Naive thymus-derived CD4-positive, alpha-beta T cell (primary cell): ENCODE measurements at regions not wholly inside any gene's neighbourhood (a gene's known extent, or its start where the extent isn't known, plus 50 kb on each side); places are given as distances from the start of the nearest gene placed in this dataset.

Experiments used
- ATAC-seq: fragments of 150-1000 bp; cut with Tn5 transposase; 2 replicates; pipeline ENCODE4 v1.10.0; 2021; ENCODE audit warnings: mild to moderate bottlenecking, moderate library complexity
- CTCF ChIA-PET: fragments of 350-600 bp; sonication (Branson Sonifier 250); formaldehyde crosslinking; loops from one replicate; lab custom pipeline; 2021; ENCODE audit warnings: antibody characterized with exemption; lab: Charles Lee
- POLR2A ChIA-PET: fragments of 350-600 bp; sonication (Branson Sonifier 250); formaldehyde crosslinking; loops from one replicate; lab custom pipeline; 2021; ENCODE audit warnings: antibody characterized with exemption, inconsistent platforms; lab: Charles Lee
- DNase-seq, 9 donors: peaks; one replicate each; pipeline versions ENCODE4 v3.0.0 to v3.0.0-alpha.2; 2020 to 2022; ENCODE audit warnings: mixed read lengths in 1 of 9
- H3K27ac ChIP-seq: one replicate; pipeline ENCODE4 v1.7.0; 2013; ENCODE audit warnings: mild to moderate bottlenecking, low read depth, low read length, moderate library complexity
- H3K27me3 ChIP-seq, 2 donors: one replicate each; pipeline ENCODE4 v1.7.0; 2013; ENCODE audit warnings: low read length in 2 of 2, mild to moderate bottlenecking in 2 of 2, moderate library complexity in 2 of 2; ENCODE audit not compliant: control insufficient read depth in 2 of 2, insufficient read depth in 2 of 2
- H3K36me3 ChIP-seq, 3 experiments: 1 replicate in 2 of 3; 2 replicates in 1 of 3; pipeline ENCODE4 v1.7.0; 2013; ENCODE audit warnings: low read length in 3 of 3, mild to moderate bottlenecking in 3 of 3, moderate library complexity in 1 of 3; ENCODE audit not compliant: insufficient read depth in 3 of 3, control insufficient read depth in 2 of 3
- H3K4me1 ChIP-seq, 2 donors: one replicate each; pipeline ENCODE4 v1.7.0; 2013; ENCODE audit warnings: low read length in 2 of 2, mild to moderate bottlenecking in 2 of 2, moderate library complexity in 1 of 2; ENCODE audit not compliant: control insufficient read depth in 2 of 2, insufficient read depth in 2 of 2
- H3K4me3 ChIP-seq: 2 replicates; pipeline ENCODE4 v1.7.0; 2013; ENCODE audit warnings: mild to moderate bottlenecking, low read length
- H3K9me3 ChIP-seq, 3 experiments: 1 replicate in 2 of 3; 2 replicates in 1 of 3; pipeline ENCODE4 v1.7.0; 2013; ENCODE audit warnings: low read length in 3 of 3; ENCODE audit not compliant: control insufficient read depth in 2 of 3
- H3K27ac Mint-ChIP-seq, 9 donors: one replicate each; pipeline ENCODE4 v1.8.0; 2020 to 2022; ENCODE audit warnings: mixed read lengths in 9 of 9, mild to moderate bottlenecking in 8 of 9, moderate library complexity in 5 of 9, inconsistent platforms in 2 of 9
- H3K27me3 Mint-ChIP-seq, 5 donors: one replicate each; pipeline ENCODE4 v1.8.0; 2021 to 2022; ENCODE audit warnings: mixed read lengths in 5 of 5, mild to moderate bottlenecking in 1 of 5
- H3K36me3 Mint-ChIP-seq, 5 donors: one replicate each; pipeline ENCODE4 v1.8.0; 2020 to 2022; ENCODE audit warnings: mixed read lengths in 5 of 5, mild to moderate bottlenecking in 3 of 5, inconsistent platforms in 1 of 5
- H3K4me1 Mint-ChIP-seq, 7 donors: one replicate each; pipeline ENCODE4 v1.8.0; 2020 to 2022; ENCODE audit warnings: mixed read lengths in 7 of 7, mild to moderate bottlenecking in 3 of 7, inconsistent platforms in 1 of 7
- H3K4me3 Mint-ChIP-seq, 10 donors: one replicate each; pipeline ENCODE4 v1.8.0; 2020 to 2022; ENCODE audit warnings: mild to moderate bottlenecking in 10 of 10, mixed read lengths in 10 of 10, moderate library complexity in 6 of 10, inconsistent platforms in 2 of 10
- H3K9me3 Mint-ChIP-seq, 11 donors: one replicate each; pipeline ENCODE4 v1.8.0; 2020 to 2022; ENCODE audit warnings: mixed read lengths in 11 of 11, mild to moderate bottlenecking in 4 of 11, inconsistent platforms in 1 of 11, moderate library complexity in 1 of 11
- intact Hi-C, 2 donors: fragments of 100-400 bp; cut with micrococcal nuclease; formaldehyde crosslinking; loops; one replicate each; pipeline ENCODE4 v1.15.1; 2023

GRCh38 chr7:153457746-153458145 lies 594.5 kb upstream of the DPP6 start:
- H3K27me3 Mint-ChIP-seq = peaks cover 0 to 10% (median 0%) of the 10 kb centered on the region in 5 donors
- intact Hi-C loops = no loop called here
- POLR2A ChIA-PET = no interaction called here

GRCh38 chr7:153470004-153470671 lies 582.1 kb upstream of the DPP6 start:
- Histone ChIP-seq H3K27ac (no peak overlapping the region), H3K4me3 (no peak overlapping the region), H3K27me3 (no peaks in the 10 kb centered on the region), H3K36me3 (no peaks in the 10 kb centered on the region), H3K9me3 (no peaks in the 10 kb centered on the region), H3K4me1 (no peaks in the 10 kb centered on the region)
- ChIA-PET POLR2A (no interaction called here), CTCF (no interaction called here)
- Mint-ChIP-seq H3K4me1 (no peaks in the 10 kb centered on the region), H3K27ac (no peak overlapping the region), H3K4me3 (no peak overlapping the region), H3K36me3 (no peaks in the 10 kb centered on the region), H3K9me3 (peaks cover 5 to 18% (median 10%) of the 10 kb centered on the region in 11 donors), H3K27me3 (peaks cover 0 to 6% (median 4%) of the 10 kb centered on the region in 5 donors)
- intact Hi-C loops = no loop called here
- no peak for ATAC-seq
- no peak for DNase-seq

More at GRCh38 chr7:153457746-153458145, 594.5 kb upstream of the DPP6 start:
- Histone ChIP-seq H3K36me3 (no peaks in the 10 kb centered on the region), H3K9me3 (no peaks in the 10 kb centered on the region), H3K27ac (no peak overlapping the region), H3K27me3 (no peaks in the 10 kb centered on the region), H3K4me1 (no peaks in the 10 kb centered on the region), H3K4me3 (no peak overlapping the region)
- H3K27ac Mint-ChIP-seq = no peak overlapping the region
- DNase-seq = no peak
- H3K9me3 Mint-ChIP-seq = peaks cover 5 to 29% (median 16%) of the 10 kb centered on the region in 11 donors
- H3K4me1 Mint-ChIP-seq = no peaks in the 10 kb centered on the region
- H3K36me3 Mint-ChIP-seq = peaks cover 0 to 6% (median 0%) of the 10 kb centered on the region in 5 donors
- CTCF ChIA-PET = no interaction called here
- no peak overlapping the region for H3K4me3 Mint-ChIP-seq
- no peak for ATAC-seq

- H3K4me3 Mint-ChIP-seq = no peak overlapping the region
- ATAC-seq (no peak), DNase-seq (no peak)
- no peaks in the 10 kb centered on the region for H3K4me1 Mint-ChIP-seq
- H3K27me3 ChIP-seq = no peaks in the 10 kb centered on the region
- no peak overlapping the region for H3K27ac Mint-ChIP-seq
- H3K27me3 Mint-ChIP-seq = peaks cover 0 to 10% (median 4%) of the 10 kb centered on the region in 5 donors
- CTCF ChIA-PET = no interaction called here
- H3K4me1 ChIP-seq = no peaks in the 10 kb centered on the region
- H3K36me3 ChIP-seq = no peaks in the 10 kb centered on the region
- no peak overlapping the region for H3K27ac ChIP-seq
- H3K4me3 ChIP-seq = no peak overlapping the region
- peaks cover 3 to 18% (median 8%) of the 10 kb centered on the region in 11 donors for H3K9me3 Mint-ChIP-seq
- H3K36me3 Mint-ChIP-seq = no peaks in the 10 kb centered on the region
- POLR2A ChIA-PET = no interaction called here
- intact Hi-C loops = no loop called here
- H3K9me3 ChIP-seq = no peaks in the 10 kb centered on the region
These were observed 579.7 kb upstream of the DPP6 start for GRCh38 chr7:153472516-153472915.

- no peaks in the 10 kb centered on the region for H3K9me3 ChIP-seq
- no peaks in the 10 kb centered on the region for H3K4me1 ChIP-seq
- Mint-ChIP-seq H3K4me1 (no peaks in the 10 kb centered on the region), H3K9me3 (peaks cover 2 to 18% (median 8%) of the 10 kb centered on the region in 11 donors), H3K27me3 (peaks cover 0 to 10% (median 4%) of the 10 kb centered on the region in 5 donors), H3K27ac (no peak overlapping the region), H3K4me3 (no peak overlapping the region), H3K36me3 (no peaks in the 10 kb centered on the region)
- DNase-seq (no peak), ATAC-seq (no peak)
- CTCF ChIA-PET = no interaction called here
- no peaks in the 10 kb centered on the region for H3K36me3 ChIP-seq
- H3K27me3 ChIP-seq = no peaks in the 10 kb centered on the region
- H3K27ac ChIP-seq = no peak overlapping the region
- intact Hi-C loops = no loop called here
- H3K4me3 ChIP-seq = no peak overlapping the region
- POLR2A ChIA-PET = no interaction called here
These were observed 579.0 kb upstream of the DPP6 start for GRCh38 chr7:153473185-153473584.

GRCh38 chr7:153475239-153475638 lies 577.0 kb upstream of the DPP6 start:
- no peak for ATAC-seq
- Histone ChIP-seq H3K27me3 (no peaks in the 10 kb centered on the region), H3K9me3 (peaks cover 0 to 8% (median 0%) of the 10 kb centered on the region in 3 experiments), H3K27ac (no peak overlapping the region), H3K4me1 (no peaks in the 10 kb centered on the region), H3K4me3 (no peak overlapping the region), H3K36me3 (no peaks in the 10 kb centered on the region)
- Mint-ChIP-seq H3K36me3 (no peaks in the 10 kb centered on the region), H3K4me1 (no peaks in the 10 kb centered on the region), H3K9me3 (peaks cover 4 to 17% (median 10%) of the 10 kb centered on the region in 11 donors), H3K27ac (no peak overlapping the region), H3K27me3 (peaks cover 0 to 10% (median 3%) of the 10 kb centered on the region in 5 donors), H3K4me3 (no peak overlapping the region)
- DNase-seq = no peak
- intact Hi-C loops = no loop called here
- CTCF ChIA-PET = no interaction called here
- POLR2A ChIA-PET = no interaction called here

- Mint-ChIP-seq H3K36me3 (no peaks in the 10 kb centered on the region), H3K9me3 (peaks cover 2 to 24% (median 10%) of the 10 kb centered on the region in 11 donors), H3K4me3 (no peak overlapping the region), H3K27ac (no peak overlapping the region), H3K27me3 (peaks cover 0 to 4% (median 0%) of the 10 kb centered on the region in 5 donors), H3K4me1 (no peaks in the 10 kb centered on the region)
- DNase-seq (no peak), ATAC-seq (no peak)
- no peak overlapping the region for H3K4me3 ChIP-seq
- ChIA-PET CTCF (no interaction called here), POLR2A (no interaction called here)
- H3K36me3 ChIP-seq = no peaks in the 10 kb centered on the region
- H3K4me1 ChIP-seq = no peaks in the 10 kb centered on the region
- H3K27me3 ChIP-seq = no peaks in the 10 kb centered on the region
- H3K27ac ChIP-seq = no peak overlapping the region
- H3K9me3 ChIP-seq = peaks cover 0 to 8% (median 0%) of the 10 kb centered on the region in 3 experiments
- intact Hi-C loops = no loop called here
These were observed 576.0 kb upstream of the DPP6 start for GRCh38 chr7:153476166-153476565.

GRCh38 chr7:153496257-153496656 lies 555.9 kb upstream of the DPP6 start:
- ATAC-seq (no peak), DNase-seq (no peak)
- ChIA-PET POLR2A (no interaction called here), CTCF (no interaction called here)
- H3K9me3 ChIP-seq = no peaks in the 10 kb centered on the region
- H3K4me1 ChIP-seq = no peaks in the 10 kb centered on the region
- no peak overlapping the region for H3K27ac Mint-ChIP-seq
- no peaks in the 10 kb centered on the region for H3K4me1 Mint-ChIP-seq
- no peak overlapping the region for H3K4me3 ChIP-seq
- H3K27ac ChIP-seq = no peak overlapping the region
- H3K27me3 ChIP-seq = no peaks in the 10 kb centered on the region
- H3K9me3 Mint-ChIP-seq = peaks cover 0 to 16% (median 9%) of the 10 kb centered on the region in 11 donors
- intact Hi-C loops = no loop called here
- H3K27me3 Mint-ChIP-seq = no peaks in the 10 kb centered on the region
- no peaks in the 10 kb centered on the region for H3K36me3 Mint-ChIP-seq
- H3K4me3 Mint-ChIP-seq = no peak overlapping the region
- no peaks in the 10 kb centered on the region for H3K36me3 ChIP-seq
